Body of pancreas (tissue), 4 donors: ENCODE measurements at regions not wholly inside any gene's neighbourhood (a gene's known extent, or its start where the extent isn't known, plus 50 kb on each side); places are given as distances from the start of the nearest gene placed in this dataset.

Experiments
- CTCF ChIP-seq, 7 experiments: fragments of 450-650 bp in 4 of 7; fragments of 200-600 bp in 3 of 7; sonication (generic) in 3 of 7; IDR thresholded peaks; one replicate each; pipeline ENCODE4 v1.5.1; 2016 to 2019; ENCODE audit warnings: antibody characterized with exemption in 7 of 7
- POLR2A ChIP-seq, 3 donors: fragments of 450-650 bp; IDR thresholded peaks; one replicate each; pipeline ENCODE4 v1.6.1; 2016; ENCODE audit warnings: antibody characterized with exemption in 3 of 3, mild to moderate bottlenecking in 2 of 3

GRCh38 chr2:194128810-194129209 lies 1528.2 kb upstream of the SLC39A10 start:
- no peak for TF ChIP-seq CTCF (IDR thresholded peaks at IDR 0.05)
- TF ChIP-seq POLR2A (IDR thresholded peaks at IDR 0.05) = no peak
